Left kidney (tissue), 1 donor: ENCODE measurements at regions not wholly inside any gene's neighbourhood (a gene's known extent, or its start where the extent isn't known, plus 50 kb on each side); places are given as distances from the start of the nearest gene placed in this dataset.

ENCODE experiments used
- DNase-seq: peaks from one replicate; pipeline ENCODE4 v3.0.0-alpha.2; 2013

- no peak for DNase-seq
These were observed 968.7 kb upstream of the SLC10A2 start for GRCh38 chr13:104034891-104035290.

GRCh38 chr13:104025303-104025702 is 959.1 kb upstream of the SLC10A2 start:
- no peak for DNase-seq

- no peak for DNase-seq
These were observed 958.4 kb upstream of the SLC10A2 start for GRCh38 chr13:104024416-104025170.

GRCh38 chr13:104021806-104022397 is 955.7 kb upstream of the SLC10A2 start:
- DNase-seq: no peak

GRCh38 chr13:104017317-104017716 is 951.1 kb upstream of the SLC10A2 start:
- DNase-seq: no peak

GRCh38 chr13:104015646-104016396 is 949.6 kb upstream of the SLC10A2 start:
- DNase-seq: peak; percentile 46

GRCh38 chr13:104014803-104015645 is 948.8 kb upstream of the SLC10A2 start:
- no peak for DNase-seq

- DNase-seq: peak; percentile 58
These were observed 945.5 kb upstream of the SLC10A2 start for GRCh38 chr13:104011505-104012241.

- no peak for DNase-seq
These were observed 942.6 kb upstream of the SLC10A2 start for GRCh38 chr13:104008541-104009435.

- DNase-seq: no peak
These were observed 941.9 kb upstream of the SLC10A2 start for GRCh38 chr13:104008075-104008474.

GRCh38 chr13:104006625-104007075 is 940.4 kb upstream of the SLC10A2 start:
- peak; percentile 34 for DNase-seq

GRCh38 chr13:104004572-104004971 is 938.4 kb upstream of the SLC10A2 start:
- DNase-seq: no peak

GRCh38 chr13:104002216-104002615 is 936.0 kb upstream of the SLC10A2 start:
- DNase-seq: no peak

GRCh38 chr13:104001766-104002165 is 935.5 kb upstream of the SLC10A2 start:
- no peak for DNase-seq

- no peak for DNase-seq
These were observed 930.5 kb upstream of the SLC10A2 start for GRCh38 chr13:103996733-103997132.

GRCh38 chr13:103983948-103984347 is 917.7 kb upstream of the SLC10A2 start:
- no peak for DNase-seq

- peak; percentile 22 for DNase-seq
These were observed 910.2 kb upstream of the SLC10A2 start for GRCh38 chr13:103976371-103976770.

GRCh38 chr13:103973740-103974139 is 907.5 kb upstream of the SLC10A2 start:
- DNase-seq: no peak

GRCh38 chr13:103969520-103970050 is 903.4 kb upstream of the SLC10A2 start:
- DNase-seq: no peak
